Ovary (tissue), 3 donors: ENCODE measurements at regions not wholly inside any gene's neighbourhood (a gene's known extent, or its start where the extent isn't known, plus 50 kb on each side); places are given as distances from the start of the nearest gene placed in this dataset.

Source experiments
- EP300 ChIP-seq: sonication (generic); formaldehyde crosslinking; IDR thresholded peaks from one replicate; pipeline ENCODE4 v1.6.1; 2017; ENCODE audit warnings: antibody characterized with exemption
- POLR2A ChIP-seq: fragments of 450-650 bp; IDR thresholded peaks from one replicate; pipeline ENCODE4 v1.6.1; 2017; ENCODE audit warnings: antibody characterized with exemption, mild to moderate bottlenecking, moderate library complexity
- TF ChIP-seq, protein P1 (sequence below), 3 donors: fragments of 450-650 bp in 2 of 3; fragments of 200-600 bp in 1 of 3; IDR thresholded peaks; one replicate each; pipeline versions ENCODE4 v1.5.1 to v1.8.0; 2016 to 2022; ENCODE audit warnings: antibody characterized with exemption in 3 of 3, mild to moderate bottlenecking in 1 of 3
- donor health status: DM: no; HTN: no; CAD: no.

GRCh38 chr13:32840989-32841713 is 175.1 kb upstream of the KL start:
- TF ChIP-seq, protein P1, sequence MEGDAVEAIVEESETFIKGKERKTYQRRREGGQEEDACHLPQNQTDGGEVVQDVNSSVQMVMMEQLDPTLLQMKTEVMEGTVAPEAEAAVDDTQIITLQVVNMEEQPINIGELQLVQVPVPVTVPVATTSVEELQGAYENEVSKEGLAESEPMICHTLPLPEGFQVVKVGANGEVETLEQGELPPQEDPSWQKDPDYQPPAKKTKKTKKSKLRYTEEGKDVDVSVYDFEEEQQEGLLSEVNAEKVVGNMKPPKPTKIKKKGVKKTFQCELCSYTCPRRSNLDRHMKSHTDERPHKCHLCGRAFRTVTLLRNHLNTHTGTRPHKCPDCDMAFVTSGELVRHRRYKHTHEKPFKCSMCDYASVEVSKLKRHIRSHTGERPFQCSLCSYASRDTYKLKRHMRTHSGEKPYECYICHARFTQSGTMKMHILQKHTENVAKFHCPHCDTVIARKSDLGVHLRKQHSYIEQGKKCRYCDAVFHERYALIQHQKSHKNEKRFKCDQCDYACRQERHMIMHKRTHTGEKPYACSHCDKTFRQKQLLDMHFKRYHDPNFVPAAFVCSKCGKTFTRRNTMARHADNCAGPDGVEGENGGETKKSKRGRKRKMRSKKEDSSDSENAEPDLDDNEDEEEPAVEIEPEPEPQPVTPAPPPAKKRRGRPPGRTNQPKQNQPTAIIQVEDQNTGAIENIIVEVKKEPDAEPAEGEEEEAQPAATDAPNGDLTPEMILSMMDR (IDR thresholded peaks at IDR 0.05), result no peak
- TF ChIP-seq POLR2A (no peak), EP300 (no peak)
